SU-DHL-6 (cell line): ENCODE measurements at regions not wholly inside any gene's neighbourhood (a gene's known extent, or its start where the extent isn't known, plus 50 kb on each side); places are given as distances from the start of the nearest gene placed in this dataset.

Source experiments
- H2AFZ ChIP-seq: fragments of 200-600 bp; sonication (generic); 2 replicates; pipeline ENCODE4 v1.6.1; 2014; ENCODE audit warnings: low read depth, mild to moderate bottlenecking, moderate library complexity, mixed read lengths, antibody characterized with exemption, low read length; ENCODE audit not compliant: severe bottlenecking
- H3F3A ChIP-seq: fragments of 200-600 bp; shearing (Covaris generic); 2 replicates; pipeline ENCODE4 v1.6.0; 2016; ENCODE audit warnings: antibody characterized with exemption, mild to moderate bottlenecking; ENCODE audit not compliant: insufficient read depth
- H3K27ac ChIP-seq: fragments of 200-600 bp; sonication (generic); 2 replicates; pipeline ENCODE4 v1.5.1; 2016; ENCODE audit warnings: low read depth, mild to moderate bottlenecking, low read length, moderate library complexity, mixed read lengths
- H3K27me3 ChIP-seq: fragments of 200-600 bp; sonication (generic), shearing (Covaris generic); 2 replicates; pipeline ENCODE4 v1.6.0; 2014; ENCODE audit warnings: mild to moderate bottlenecking, low read length
- H3K36me3 ChIP-seq: fragments of 200-600 bp; sonication (generic); 2 replicates; pipeline ENCODE4 v1.6.1; 2014; ENCODE audit warnings: mild to moderate bottlenecking, low read length, mixed read lengths
- H3K4me2 ChIP-seq: fragments of 300-600, 200-600 bp; shearing (Covaris generic), sonication (generic); 2 replicates; pipeline ENCODE4 v1.6.0; 2014; ENCODE audit warnings: low read length, low read depth, mild to moderate bottlenecking; ENCODE audit not compliant: poor library complexity, severe bottlenecking
- H3K4me3 ChIP-seq: fragments of 200-600 bp; sonication (generic); 2 replicates; pipeline ENCODE4 v1.5.1; 2014; ENCODE audit warnings: antibody characterized with exemption, low read length, mild to moderate bottlenecking, mixed read lengths; ENCODE audit not compliant: insufficient read depth, poor library complexity, severe bottlenecking
- H3K79me2 ChIP-seq: fragments of 200-600 bp; sonication (generic); 2 replicates; pipeline ENCODE4 v1.6.1; 2014; ENCODE audit warnings: mild to moderate bottlenecking, low read length, moderate library complexity; ENCODE audit not compliant: insufficient read depth
- H3K9ac ChIP-seq: fragments of 200-600 bp; sonication (generic); 2 replicates; pipeline ENCODE4 v1.7.0; 2014; ENCODE audit warnings: mild to moderate bottlenecking, low read length
- H3K9me2 ChIP-seq: fragments of 200-600 bp; sonication (generic); replicated peaks from 2 replicates; pipeline ENCODE4 v1.6.1; 2014; ENCODE audit warnings: low read length; ENCODE audit not compliant: insufficient read depth
- H3K9me3 ChIP-seq: fragments of 200-600 bp; sonication (generic); 2 replicates; pipeline ENCODE4 v1.6.1; 2014; ENCODE audit warnings: low read length, mixed read lengths; ENCODE audit not compliant: insufficient read depth
- H4K20me1 ChIP-seq: fragments of 200-600 bp; sonication (generic); 2 replicates; pipeline ENCODE4 v1.6.1; 2014; ENCODE audit warnings: low read depth, mild to moderate bottlenecking, antibody characterized with exemption, low read length, moderate library complexity, mixed read lengths
- CTCF ChIP-seq: fragments of 200-600 bp; sonication (generic); IDR thresholded peaks from one replicate; pipeline ENCODE4 v1.5.1; 2017; ENCODE audit warnings: antibody characterized with exemption, mild to moderate bottlenecking, low read length, moderate library complexity; ENCODE audit not compliant: insufficient read depth, poor library complexity, severe bottlenecking
- EZH2phosphoT487 ChIP-seq: fragments of 200-600 bp; sonication (generic), shearing (Covaris generic); conservative IDR thresholded peaks from 2 replicates; pipeline ENCODE4 v1.6.1; 2018; ENCODE audit warnings: mild to moderate bottlenecking, antibody characterized with exemption, low read length, moderate library complexity, mixed read lengths

DNA sequence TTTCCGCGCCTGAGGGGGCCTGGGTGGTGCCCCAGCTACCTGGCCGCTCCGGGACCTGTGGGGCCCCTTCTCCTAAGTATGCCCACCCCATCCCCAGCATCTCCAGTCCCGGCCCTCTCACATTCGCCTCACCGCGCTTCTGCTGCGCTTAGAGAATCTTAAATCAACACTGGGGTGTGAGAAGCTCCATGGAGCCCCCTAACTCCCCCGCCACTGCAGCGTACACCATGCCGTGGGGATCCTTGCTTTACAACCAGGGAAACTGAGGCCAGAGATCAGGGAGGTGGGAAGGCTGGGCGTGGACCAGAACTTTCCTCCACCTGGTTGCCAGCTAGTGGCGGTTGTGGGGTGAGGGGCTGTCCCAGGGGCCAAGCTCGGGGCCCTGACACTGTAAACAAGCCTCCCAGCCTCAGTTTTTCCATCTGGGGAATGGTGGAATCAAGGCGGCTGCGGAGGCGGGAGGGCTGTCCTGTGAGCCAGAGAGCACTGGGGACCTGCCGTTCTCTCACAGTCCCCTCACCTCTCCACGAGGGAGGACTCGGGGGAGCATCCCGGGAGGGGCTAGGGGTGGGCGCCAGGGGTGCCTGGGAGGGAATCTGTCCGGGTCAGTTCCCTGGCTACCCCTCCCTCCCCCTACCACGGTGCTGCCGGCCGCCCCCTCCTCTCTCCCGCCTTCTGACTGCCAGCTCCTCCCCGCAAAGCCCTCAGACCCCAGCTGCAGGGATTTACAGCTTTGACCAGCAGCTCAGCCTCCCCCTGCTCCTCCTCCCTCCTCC is 161.2 kb downstream of the C9orf50 start:
- no peak overlapping the region for H3K4me2 ChIP-seq
- H3K36me3 ChIP-seq: no peaks in the 10 kb centered on the region
- no peaks in the 10 kb centered on the region for H3K9me3 ChIP-seq
- no peaks in the 10 kb centered on the region for H3K27me3 ChIP-seq
- H3K79me2 ChIP-seq: no peaks in the 10 kb centered on the region
- H3K9ac ChIP-seq: no peak overlapping the region
- H3K4me3 ChIP-seq: no peak overlapping the region
- H3K27ac ChIP-seq: no peak overlapping the region
- no peaks in the 10 kb centered on the region for H4K20me1 ChIP-seq
- no peak for TF ChIP-seq EZH2phosphoT487
- no peak for TF ChIP-seq CTCF
- H2AFZ ChIP-seq: no peak overlapping the region
- no peaks in the 10 kb centered on the region for H3K9me2 ChIP-seq
- no peaks in the 10 kb centered on the region for H3F3A ChIP-seq

DNA sequence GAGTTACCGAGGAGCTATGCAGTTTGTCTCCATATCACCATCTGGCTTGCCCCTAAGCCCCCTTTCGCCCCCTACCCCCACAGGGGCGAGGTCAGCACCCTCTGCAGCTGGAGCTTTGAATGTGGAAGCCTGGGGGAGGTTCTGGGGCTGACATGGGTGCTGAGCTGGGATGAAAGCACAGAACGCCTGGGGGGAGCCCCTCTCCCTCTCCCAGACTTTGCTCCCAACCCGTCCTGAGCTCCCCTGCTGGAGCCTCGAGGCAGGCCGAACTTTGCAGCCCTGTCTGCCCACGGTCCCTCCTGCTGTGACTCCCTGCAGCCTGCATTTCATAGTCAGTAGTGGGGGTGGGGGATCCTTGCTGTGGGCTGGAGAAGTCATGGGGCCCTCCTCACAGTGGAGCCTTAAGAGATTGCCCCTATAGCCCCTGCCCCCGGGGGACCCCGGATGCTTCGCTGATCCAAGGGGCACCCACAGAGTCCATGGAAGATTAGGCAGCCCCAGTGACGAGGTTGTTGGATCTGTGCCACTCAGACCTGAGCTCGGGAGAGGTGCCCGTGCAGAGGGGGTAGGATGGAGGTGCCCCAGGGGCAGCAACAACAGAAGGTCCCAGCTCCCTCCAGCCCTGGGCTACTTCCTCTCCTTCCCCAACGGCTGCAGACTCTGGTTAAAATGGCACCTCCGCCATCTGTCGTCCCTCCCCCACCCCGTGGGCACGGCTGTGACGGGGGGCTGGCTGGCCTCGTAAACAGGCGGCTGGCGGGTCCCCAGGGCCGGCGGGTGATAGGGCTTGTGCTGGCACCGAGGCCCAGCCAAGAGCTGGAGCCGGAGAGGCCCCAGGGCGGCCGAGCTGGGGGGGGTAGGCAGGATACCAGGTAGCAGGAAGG is 162.0 kb downstream of the C9orf50 start:
- Histone ChIP-seq H4K20me1 (no peaks in the 10 kb centered on the region), H3K27me3 (no peaks in the 10 kb centered on the region), H3F3A (no peaks in the 10 kb centered on the region), H3K79me2 (no peaks in the 10 kb centered on the region), H3K9me3 (no peaks in the 10 kb centered on the region), H3K9ac (no peak overlapping the region), H3K27ac (no peak overlapping the region), H3K4me2 (no peak overlapping the region), H3K4me3 (no peak overlapping the region), H3K36me3 (no peaks in the 10 kb centered on the region), H2AFZ (no peak overlapping the region), H3K9me2 (no peaks in the 10 kb centered on the region)
- TF ChIP-seq EZH2phosphoT487 (no peak), CTCF (no peak)

DNA sequence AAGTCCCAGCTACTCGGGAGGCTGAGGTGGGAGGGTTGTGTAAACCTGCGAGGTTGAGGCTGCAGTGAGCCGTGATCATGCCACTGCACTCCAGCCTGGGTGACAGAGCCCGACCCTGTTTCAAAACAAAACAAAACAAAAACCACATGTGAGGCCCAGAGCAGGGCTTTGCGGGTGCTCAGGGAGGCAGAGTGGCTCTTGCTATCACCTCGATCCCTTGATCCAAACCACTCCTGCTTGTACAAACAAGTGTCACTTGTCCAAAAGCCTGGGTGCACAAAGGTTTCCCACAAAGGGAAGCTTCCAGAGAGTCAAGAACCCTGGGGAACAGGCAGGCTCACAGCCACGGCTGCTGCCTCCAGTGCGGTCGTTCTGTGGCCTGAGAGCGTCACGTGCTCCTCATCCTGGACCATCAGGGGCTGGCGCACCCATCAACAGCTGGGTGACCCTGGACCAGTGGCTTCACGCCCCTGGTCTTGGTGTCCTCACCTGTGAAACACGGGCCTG is 162.7 kb downstream of the C9orf50 start:
- H3K36me3 ChIP-seq: no peaks in the 10 kb centered on the region
- H3K27me3 ChIP-seq: no peaks in the 10 kb centered on the region
- no peaks in the 10 kb centered on the region for H3K9me3 ChIP-seq
- H3K9ac ChIP-seq: no peak overlapping the region
- H3K4me3 ChIP-seq: no peak overlapping the region
- no peaks in the 10 kb centered on the region for H3K9me2 ChIP-seq
- no peak overlapping the region for H2AFZ ChIP-seq
- no peak overlapping the region for H3K4me2 ChIP-seq
- TF ChIP-seq CTCF (no peak), EZH2phosphoT487 (no peak)
- H3K79me2 ChIP-seq: no peaks in the 10 kb centered on the region
- no peaks in the 10 kb centered on the region for H3F3A ChIP-seq
- no peaks in the 10 kb centered on the region for H4K20me1 ChIP-seq
- no peak overlapping the region for H3K27ac ChIP-seq
